ENCODE measurements at regions not wholly inside any gene's neighbourhood (a gene's known extent, or its start where the extent isn't known, plus 50 kb on each side); places are given as distances from the start of the nearest gene placed in this dataset.
"Not testable (repeated sequence)": the region's sequence is repeated elsewhere in the genome, so short reads cannot be mapped to it uniquely, and the experiment has no call there.

DNA sequence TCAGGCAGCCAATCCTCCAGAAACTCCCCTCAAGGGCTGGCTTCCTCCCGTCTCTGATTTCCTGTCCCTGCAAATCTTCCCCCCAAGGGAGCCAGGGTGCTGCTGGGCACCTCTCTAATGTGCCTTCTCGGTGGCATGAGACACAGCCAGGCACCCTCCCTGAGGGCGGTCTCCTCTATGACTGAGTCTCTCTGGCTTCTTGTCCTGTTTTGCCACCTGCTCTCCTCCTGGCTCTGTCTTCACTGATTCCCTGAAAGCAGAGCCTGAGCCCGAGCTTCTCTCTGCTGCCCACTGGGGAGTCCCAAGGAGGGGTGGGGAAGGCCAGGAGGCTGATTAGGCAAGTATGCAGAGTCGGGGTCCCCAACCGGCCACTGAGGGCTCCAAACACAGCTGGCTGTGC lies 60.4 kb upstream of the INSIG1 start:
- Histone ChIP-seq H3K4me1 (ENCODE audit: control insufficient read depth, insufficient read depth, low read length) (no peaks in the 10 kb centered on the region), H3K36me3 (ENCODE audit: insufficient read depth, low read length) (no peaks in the 10 kb centered on the region), H3K4me3 (ENCODE audit: low read length) (no peak overlapping the region), H3K9me3 (replicated peaks; ENCODE audit: low read length) (no peaks in the 10 kb centered on the region), H3K9ac (ENCODE audit: low read depth, low read length) (no peak overlapping the region), H3K27me3 (ENCODE audit: control insufficient read depth, insufficient read depth, low read length) (peaks cover 21% of the 10 kb centered on the region), H3K4me2 (ENCODE audit: low read length) (no peak overlapping the region)

DNA sequence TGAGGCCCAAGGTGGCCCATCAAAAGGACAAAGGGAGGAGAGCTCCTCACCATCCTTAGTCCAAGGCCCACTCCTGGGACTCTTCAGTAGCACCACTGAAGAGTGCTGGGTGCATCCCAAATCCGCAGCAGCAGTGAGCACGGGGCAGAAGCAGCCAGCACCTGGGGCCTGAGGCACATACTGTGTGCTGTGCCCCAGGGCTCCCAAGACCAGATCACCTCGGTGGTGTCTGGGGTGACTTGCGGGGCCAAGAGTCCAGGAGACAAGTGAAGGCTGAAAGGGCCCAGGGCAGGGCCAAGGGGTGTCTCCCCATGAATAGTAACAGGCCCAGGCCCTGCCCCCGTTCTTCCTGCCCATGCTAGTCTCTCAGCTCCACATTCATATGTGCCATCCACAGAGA lies 59.9 kb upstream of the INSIG1 start:
- H3K4me3 ChIP-seq (ENCODE audit: low read length): no peak overlapping the region
- H3K36me3 ChIP-seq (ENCODE audit: insufficient read depth, low read length): no peaks in the 10 kb centered on the region
- H3K9me3 ChIP-seq (replicated peaks; ENCODE audit: low read length): no peaks in the 10 kb centered on the region
- peaks cover 21% of the 10 kb centered on the region for H3K27me3 ChIP-seq (ENCODE audit: control insufficient read depth, insufficient read depth, low read length)
- no peak overlapping the region for H3K9ac ChIP-seq (ENCODE audit: low read depth, low read length)
- H3K4me1 ChIP-seq (ENCODE audit: control insufficient read depth, insufficient read depth, low read length): no peaks in the 10 kb centered on the region
- no peak overlapping the region for H3K4me2 ChIP-seq (ENCODE audit: low read length)

DNA sequence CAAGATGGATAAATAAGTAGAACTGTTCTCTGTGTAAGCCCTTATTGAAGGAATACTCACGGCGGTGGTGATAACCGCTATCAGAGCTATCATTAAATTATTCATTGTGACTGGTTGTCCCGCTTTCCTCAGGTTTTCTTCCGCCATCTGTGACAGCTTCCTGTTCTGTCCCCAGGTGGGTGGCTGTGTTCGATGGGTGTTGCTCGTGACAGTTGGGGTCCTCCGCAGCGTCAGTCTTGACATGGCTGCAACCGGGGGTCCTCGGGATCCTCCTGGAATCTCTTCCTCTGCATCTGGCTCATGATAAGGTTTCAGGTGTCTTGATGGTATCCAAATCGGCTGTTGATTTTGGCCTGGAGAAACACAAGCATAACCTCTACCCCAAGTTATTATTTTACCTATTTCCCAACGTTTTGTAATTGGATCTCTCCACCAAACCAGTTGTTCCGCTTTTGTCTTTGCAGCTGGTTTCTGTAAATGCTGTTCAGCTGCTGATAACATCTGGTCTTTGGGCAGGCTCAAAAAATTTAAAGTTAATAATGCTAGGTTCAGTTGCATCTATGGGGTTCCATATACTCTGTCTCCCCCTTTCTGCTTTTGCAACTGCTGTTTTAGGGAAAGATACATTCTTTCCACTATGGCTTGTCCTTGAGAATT lies 58.1 kb upstream of the INSIG1 start:
- H3K4me3 ChIP-seq (ENCODE audit: low read length); H3K9me3 ChIP-seq (replicated peaks; ENCODE audit: low read length); H3K4me1 ChIP-seq (ENCODE audit: control insufficient read depth, insufficient read depth, low read length); H3K9ac ChIP-seq (ENCODE audit: low read depth, low read length); H3K4me2 ChIP-seq (ENCODE audit: low read length); H3K36me3 ChIP-seq (ENCODE audit: insufficient read depth, low read length): not testable (repeated sequence)
- H3K27me3 ChIP-seq (ENCODE audit: control insufficient read depth, insufficient read depth, low read length): peaks cover 21% of the 10 kb centered on the region

DNA sequence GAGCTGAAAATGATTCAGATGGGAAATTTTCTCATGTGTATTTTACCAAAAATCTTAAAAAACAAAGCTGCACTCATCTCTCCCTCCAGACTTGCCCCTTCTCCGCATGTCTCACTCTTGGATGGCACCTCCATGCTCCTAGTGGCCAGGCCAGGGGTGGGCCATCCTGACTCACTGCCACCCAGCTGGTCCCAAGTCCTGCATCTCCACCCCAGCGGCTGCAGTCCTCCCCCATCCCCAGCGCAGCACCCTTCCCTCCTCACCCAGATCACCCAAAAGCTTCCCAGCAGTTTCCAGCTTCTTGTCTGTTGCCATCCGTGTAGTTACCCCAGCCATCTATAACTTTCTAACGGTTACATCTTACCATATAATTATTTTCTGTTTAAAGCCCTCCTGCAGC lies 53.0 kb upstream of the INSIG1 start:
- no peaks in the 10 kb centered on the region for H3K4me1 ChIP-seq (ENCODE audit: control insufficient read depth, insufficient read depth, low read length)
- H3K4me3 ChIP-seq (ENCODE audit: low read length): no peak overlapping the region
- H3K27me3 ChIP-seq (ENCODE audit: control insufficient read depth, insufficient read depth, low read length): peaks cover 10% of the 10 kb centered on the region
- no peaks in the 10 kb centered on the region for H3K36me3 ChIP-seq (ENCODE audit: insufficient read depth, low read length)
- H3K9me3 ChIP-seq (replicated peaks; ENCODE audit: low read length): no peaks in the 10 kb centered on the region
- no peak overlapping the region for H3K9ac ChIP-seq (ENCODE audit: low read depth, low read length)
- H3K4me2 ChIP-seq (ENCODE audit: low read length): no peak overlapping the region

DNA sequence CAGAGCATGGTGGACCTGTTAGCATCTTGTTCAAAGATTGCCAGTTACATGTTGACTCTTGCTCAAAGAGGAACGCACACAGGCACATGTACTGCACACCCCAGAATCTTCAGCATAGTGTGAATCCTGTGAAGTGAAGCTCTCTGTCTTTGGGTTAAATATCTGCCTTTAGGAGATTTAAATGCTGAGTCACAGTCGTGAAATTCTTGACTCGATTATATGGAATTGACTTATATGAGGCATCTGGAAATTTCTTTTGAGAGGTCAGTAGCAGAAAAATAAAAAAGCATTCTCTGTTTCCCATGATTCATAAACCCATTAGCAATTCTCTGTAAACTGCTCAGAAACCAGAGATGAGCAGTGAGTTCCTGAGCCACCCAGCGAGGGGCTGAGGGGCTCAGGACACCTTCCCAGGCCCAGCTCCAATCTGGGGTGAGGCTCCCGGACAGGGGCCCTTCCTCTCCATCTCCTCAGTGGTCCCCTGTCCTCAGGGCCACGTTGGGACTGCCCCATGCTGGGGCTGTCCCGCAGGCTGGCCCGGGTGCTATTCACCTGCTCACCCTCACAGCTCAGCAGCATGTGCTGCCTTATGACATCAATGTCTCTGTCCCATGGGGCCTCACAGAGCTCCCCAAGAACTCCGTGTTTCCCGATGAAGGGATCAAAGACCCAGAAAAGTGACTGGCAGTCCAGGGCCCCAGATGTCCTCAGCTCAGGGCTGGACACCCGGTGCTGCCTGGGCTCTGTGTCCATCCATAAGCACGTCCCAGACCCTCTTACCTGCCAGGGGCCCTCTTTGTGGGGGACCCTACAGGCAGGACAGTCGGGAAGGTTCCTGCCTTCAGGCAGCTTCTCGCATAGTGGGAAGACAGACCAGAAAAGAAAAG lies 50.0 kb upstream of the INSIG1 start:
- Histone ChIP-seq H3K27me3 (ENCODE audit: control insufficient read depth, insufficient read depth, low read length) (peaks cover 7% of the 10 kb centered on the region), H3K9me3 (replicated peaks; ENCODE audit: low read length) (no peaks in the 10 kb centered on the region), H3K4me1 (ENCODE audit: control insufficient read depth, insufficient read depth, low read length) (peaks cover 4% of the 10 kb centered on the region), H3K9ac (ENCODE audit: low read depth, low read length) (no peak overlapping the region), H3K36me3 (ENCODE audit: insufficient read depth, low read length) (no peaks in the 10 kb centered on the region), H3K4me3 (ENCODE audit: low read length) (no peak overlapping the region), H3K4me2 (ENCODE audit: low read length) (no peak overlapping the region)
